Astrocyte of the cerebellum (primary cell): ENCODE measurements at regions not wholly inside any gene's neighbourhood (a gene's known extent, or its start where the extent isn't known, plus 50 kb on each side); places are given as distances from the start of the nearest gene placed in this dataset.

Source experiments
- DNase-seq: peaks from one replicate; pipeline ENCODE4 v3.0.0-alpha.2; 2011; ENCODE audit warnings: low read depth
- H3K4me3 ChIP-seq: 2 replicates; pipeline ENCODE4 v1.5.1; 2011; ENCODE audit warnings: mild to moderate bottlenecking, low read depth, low read length, moderate library complexity
- CTCF ChIP-seq: IDR thresholded peaks from 2 replicates; pipeline ENCODE4 v1.5.1; 2012; ENCODE audit warnings: low read length, low read depth, moderate library complexity, mild to moderate bottlenecking; ENCODE audit errors: missing control alignments
- in situ Hi-C: cut with HindIII; loops from 2 replicates; pipeline ENCODE4 v1.10.0; 2017; ENCODE audit warnings: low sequenced_read_pairs

GRCh38 chr14:25843481-25844470 lies 754.1 kb downstream of the NOVA1 start:
- in situ Hi-C loops = no loop called here
- no peak overlapping the region for H3K4me3 ChIP-seq
- no peak for TF ChIP-seq CTCF
- no peak for DNase-seq

GRCh38 chr14:25841226-25841625 lies 756.6 kb downstream of the NOVA1 start:
- TF ChIP-seq CTCF = no peak
- no peak overlapping the region for H3K4me3 ChIP-seq
- no peak for DNase-seq
- in situ Hi-C loops = no loop called here

- in situ Hi-C loops = no loop called here
- no peak overlapping the region for H3K4me3 ChIP-seq
- no peak for DNase-seq
- no peak for TF ChIP-seq CTCF
Measured at GRCh38 chr14:25837551-25837965, 760.3 kb downstream of the NOVA1 start.

- DNase-seq = no peak
- H3K4me3 ChIP-seq = no peak overlapping the region
- in situ Hi-C loops = no loop called here
- no peak for TF ChIP-seq CTCF
Measured at GRCh38 chr14:25836636-25837035, 761.2 kb downstream of the NOVA1 start.

GRCh38 chr14:25833341-25834126 lies 764.3 kb downstream of the NOVA1 start:
- no peak overlapping the region for H3K4me3 ChIP-seq
- in situ Hi-C loops = no loop called here
- peak; percentile 12 for DNase-seq
- peak; percentile 60 for TF ChIP-seq CTCF

- in situ Hi-C loops = no loop called here
- no peak for DNase-seq
- H3K4me3 ChIP-seq = no peak overlapping the region
- TF ChIP-seq CTCF = no peak
Measured at GRCh38 chr14:25832585-25832984, 765.2 kb downstream of the NOVA1 start.
